PC-9 (cell line): ENCODE measurements at regions not wholly inside any gene's neighbourhood (a gene's known extent, or its start where the extent isn't known, plus 50 kb on each side); places are given as distances from the start of the nearest gene placed in this dataset.

Source experiments
- CTCF ChIP-seq: fragments of 200-600 bp; sonication (generic); conservative IDR thresholded peaks from 2 replicates; pipeline ENCODE4 v1.6.1; 2017; ENCODE audit warnings: mixed run types, antibody characterized with exemption, mild to moderate bottlenecking, moderate library complexity
- EZH2 ChIP-seq: fragments of 200-600 bp; sonication (generic); IDR thresholded peaks from 2 replicates; pipeline ENCODE4 v1.8.0; 2017; ENCODE audit warnings: antibody characterized with exemption, low read depth

- TF ChIP-seq EZH2 (no peak), CTCF (no peak)
Observed at GRCh38 chr14:66237741-66238140, 248.4 kb upstream of the CCDC196 start.
